GM12875 (cell line): ENCODE measurements at regions not wholly inside any gene's neighbourhood (a gene's known extent, or its start where the extent isn't known, plus 50 kb on each side); places are given as distances from the start of the nearest gene placed in this dataset.

ENCODE experiments used
- H3K4me3 ChIP-seq: one replicate; pipeline ENCODE4 v1.5.1; 2011; ENCODE audit warnings: low read depth, low read length, control low read depth
- TF ChIP-seq, protein P1 (sequence below): IDR thresholded peaks from 2 replicates; pipeline ENCODE4 v1.5.1; 2011; ENCODE audit warnings: low read depth, mild to moderate bottlenecking, control low read depth, inconsistent platforms, low read length, moderate library complexity, borderline replicate concordance; ENCODE audit not compliant: insufficient read depth

DNA sequence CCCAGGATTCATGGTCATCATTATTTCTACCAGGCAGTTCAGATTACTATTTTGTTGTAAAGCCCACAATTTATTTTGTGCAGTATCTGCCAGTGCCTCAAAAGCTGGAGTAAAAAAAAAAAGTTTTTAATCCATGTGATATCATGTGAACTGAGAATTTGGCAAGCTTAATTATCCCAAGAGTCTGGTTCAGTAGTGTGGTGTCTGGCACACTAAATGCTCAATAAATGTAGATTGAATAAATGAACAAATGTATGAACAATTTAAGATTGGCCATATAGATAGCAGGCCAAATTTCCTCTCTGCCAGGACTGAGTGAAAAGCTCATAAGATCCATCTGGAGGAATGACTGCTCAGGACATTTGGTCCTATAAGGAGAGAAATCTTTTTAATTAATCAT is 533.0 kb downstream of the TLE1 start:
- TF ChIP-seq, protein P1, sequence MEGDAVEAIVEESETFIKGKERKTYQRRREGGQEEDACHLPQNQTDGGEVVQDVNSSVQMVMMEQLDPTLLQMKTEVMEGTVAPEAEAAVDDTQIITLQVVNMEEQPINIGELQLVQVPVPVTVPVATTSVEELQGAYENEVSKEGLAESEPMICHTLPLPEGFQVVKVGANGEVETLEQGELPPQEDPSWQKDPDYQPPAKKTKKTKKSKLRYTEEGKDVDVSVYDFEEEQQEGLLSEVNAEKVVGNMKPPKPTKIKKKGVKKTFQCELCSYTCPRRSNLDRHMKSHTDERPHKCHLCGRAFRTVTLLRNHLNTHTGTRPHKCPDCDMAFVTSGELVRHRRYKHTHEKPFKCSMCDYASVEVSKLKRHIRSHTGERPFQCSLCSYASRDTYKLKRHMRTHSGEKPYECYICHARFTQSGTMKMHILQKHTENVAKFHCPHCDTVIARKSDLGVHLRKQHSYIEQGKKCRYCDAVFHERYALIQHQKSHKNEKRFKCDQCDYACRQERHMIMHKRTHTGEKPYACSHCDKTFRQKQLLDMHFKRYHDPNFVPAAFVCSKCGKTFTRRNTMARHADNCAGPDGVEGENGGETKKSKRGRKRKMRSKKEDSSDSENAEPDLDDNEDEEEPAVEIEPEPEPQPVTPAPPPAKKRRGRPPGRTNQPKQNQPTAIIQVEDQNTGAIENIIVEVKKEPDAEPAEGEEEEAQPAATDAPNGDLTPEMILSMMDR = no peak
- no peak overlapping the region for H3K4me3 ChIP-seq

DNA sequence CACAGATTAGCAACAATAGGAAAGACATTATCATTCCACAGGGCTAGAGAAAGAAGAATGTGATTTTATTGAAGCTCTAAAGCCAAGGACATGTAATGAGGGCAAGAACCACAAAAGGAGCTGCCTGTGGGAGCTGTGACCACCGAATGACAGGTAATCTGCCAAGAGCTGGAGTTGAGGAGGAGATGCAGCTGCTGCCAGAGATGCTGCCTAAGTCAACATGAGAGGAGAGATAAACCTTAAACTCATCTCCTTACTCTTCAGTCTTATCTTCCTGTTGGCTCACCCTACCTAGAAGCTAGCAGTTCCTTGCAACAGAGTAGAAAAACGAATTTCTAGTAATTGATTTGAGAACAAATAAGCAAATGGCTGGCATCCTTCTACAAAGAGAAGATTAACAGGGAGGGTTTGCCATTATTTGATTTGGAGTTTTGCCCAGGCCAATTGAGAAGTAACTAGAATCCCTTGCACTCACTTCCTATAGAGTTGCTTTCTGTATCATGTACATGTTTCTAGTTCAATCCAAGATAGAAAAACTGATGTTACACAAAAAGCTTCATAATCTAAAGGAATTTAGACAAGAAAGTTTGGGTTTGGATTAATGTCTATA is 539.2 kb downstream of the TLE1 start:
- TF ChIP-seq, protein P1 = no peak
- no peak overlapping the region for H3K4me3 ChIP-seq

DNA sequence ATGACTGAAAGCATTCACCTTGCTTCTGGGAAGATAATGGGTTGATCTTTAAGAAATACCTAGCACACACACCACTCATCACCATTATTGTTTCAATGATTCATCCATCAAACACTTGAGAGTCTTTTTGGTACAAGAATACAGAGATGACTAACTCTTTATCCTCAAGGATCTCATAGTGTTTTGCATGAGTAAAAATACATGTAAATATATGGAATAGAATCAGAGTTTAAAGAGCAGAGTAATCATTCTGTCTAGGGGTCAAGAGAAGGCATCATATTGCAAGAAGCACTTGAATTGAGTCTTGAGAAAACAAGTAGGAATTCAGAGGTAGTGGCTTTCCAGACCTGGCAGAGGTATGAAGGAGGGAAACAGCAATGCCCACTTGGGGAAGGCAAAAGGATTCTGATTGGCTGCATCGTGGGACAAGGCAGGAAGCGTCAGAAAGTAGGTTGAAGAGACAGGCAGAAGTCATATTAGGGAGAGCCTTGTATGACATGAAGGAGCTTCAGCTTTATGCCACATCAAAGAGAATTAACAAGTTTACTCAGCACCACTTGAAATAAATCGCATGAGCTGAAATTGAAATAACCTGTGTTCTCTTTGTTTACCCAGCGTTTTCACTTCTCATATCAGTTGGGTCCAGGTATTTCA is 542.5 kb downstream of the TLE1 start:
- TF ChIP-seq, protein P1 = no peak
- H3K4me3 ChIP-seq = no peak overlapping the region

DNA sequence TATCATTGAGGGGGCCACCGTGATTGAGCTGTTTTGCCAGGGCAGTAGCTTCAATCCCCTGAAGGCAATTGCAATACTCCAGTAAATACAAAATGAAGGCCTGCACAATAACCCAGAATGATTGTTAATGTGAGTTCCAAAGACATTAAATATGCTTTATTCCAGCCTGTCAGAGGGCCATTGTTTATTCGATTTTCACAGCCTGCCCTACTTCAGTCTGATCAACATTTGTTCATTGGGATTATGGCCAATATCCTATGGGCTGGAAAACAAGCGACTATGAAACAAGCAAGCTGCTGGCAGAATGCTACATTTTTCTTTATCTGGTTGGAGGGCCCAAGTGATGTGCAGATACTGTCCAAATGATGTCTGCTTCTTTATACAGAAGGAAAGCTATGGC is 543.1 kb downstream of the TLE1 start:
- TF ChIP-seq, protein P1 = no peak
- no peak overlapping the region for H3K4me3 ChIP-seq

DNA sequence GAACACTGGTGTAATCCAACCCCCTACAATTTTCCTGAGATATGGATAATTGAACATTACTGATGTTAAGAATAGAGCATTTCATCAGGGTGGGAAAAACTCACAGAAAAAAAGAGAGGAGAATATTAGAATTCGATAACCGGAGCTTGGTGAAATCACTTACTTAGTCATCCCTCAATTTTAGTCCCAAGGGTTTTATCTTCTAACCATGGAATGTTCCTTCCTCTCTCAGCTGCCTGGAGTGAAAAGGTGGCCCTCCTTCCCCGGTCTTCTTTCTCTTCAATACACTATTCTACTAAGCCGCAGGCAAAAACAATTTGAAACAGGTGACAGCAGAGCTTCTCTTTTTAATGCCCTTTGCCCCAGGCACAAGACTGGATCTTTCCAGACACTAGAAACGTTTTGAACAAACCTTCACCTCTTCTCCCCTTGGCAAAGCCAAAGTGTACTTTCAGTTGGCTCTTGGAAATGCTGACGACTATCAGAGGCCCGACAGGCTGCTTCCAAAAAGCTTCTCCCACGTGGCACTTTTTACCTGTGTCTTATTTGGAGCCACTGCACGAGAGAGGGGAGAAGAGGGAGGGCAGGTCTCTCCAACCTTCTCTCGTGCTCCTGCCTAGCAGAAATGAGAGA is 543.9 kb downstream of the TLE1 start:
- TF ChIP-seq, protein P1 = no peak

DNA sequence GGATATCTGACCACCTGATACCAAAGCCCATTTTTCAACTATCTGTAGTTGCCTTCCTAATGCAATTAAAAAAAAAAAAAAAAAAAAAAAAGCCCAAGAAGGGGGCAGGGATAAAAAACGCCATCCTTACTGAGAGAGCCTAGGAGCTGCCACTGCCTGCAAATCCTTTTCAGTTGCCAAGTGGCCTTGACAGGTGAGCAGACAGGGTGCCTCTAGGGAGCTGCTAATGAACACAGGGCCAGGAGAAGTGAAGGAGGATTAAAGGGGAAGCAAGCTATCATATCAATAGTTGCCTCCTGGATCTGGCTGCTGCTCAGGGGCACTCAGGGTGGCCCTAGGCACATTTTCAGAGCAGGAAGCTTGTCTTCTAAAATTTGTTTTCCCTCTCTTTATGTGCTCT is 547.4 kb downstream of the TLE1 start:
- H3K4me3 ChIP-seq = no peak overlapping the region
- TF ChIP-seq, protein P1 = no peak

More for the DNA sequence above, 543.9 kb downstream of the TLE1 start:
- H3K4me3 ChIP-seq = no peak overlapping the region

DNA sequence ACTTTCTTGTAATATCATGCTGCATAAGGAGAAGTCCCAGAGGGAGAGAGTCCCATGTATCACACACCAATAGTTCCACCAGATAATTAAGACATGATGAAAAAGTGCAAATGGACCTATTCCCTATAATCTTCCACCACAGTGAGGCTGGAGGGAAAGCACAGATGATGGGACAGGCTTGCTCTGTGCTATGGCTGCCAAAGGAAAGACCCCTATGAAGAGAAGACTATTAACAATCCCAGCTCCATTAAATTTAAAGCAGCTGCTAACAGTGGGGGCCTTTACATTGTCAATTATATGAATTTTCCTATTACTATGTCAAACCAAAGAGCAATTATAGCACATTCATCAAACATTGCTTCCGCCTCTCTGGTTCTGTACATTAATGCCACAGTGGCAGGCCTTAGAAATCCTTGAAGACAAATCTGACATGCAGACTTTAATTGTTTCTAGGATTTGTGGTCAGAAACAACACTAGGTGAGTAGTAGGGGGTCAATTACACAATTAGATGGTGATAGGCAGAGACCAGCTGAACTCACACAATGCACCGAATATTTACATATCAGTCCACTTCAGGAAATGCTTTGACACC is 551.3 kb downstream of the TLE1 start:
- no peak overlapping the region for H3K4me3 ChIP-seq
- TF ChIP-seq, protein P1 = no peak
